Mesodermal cell (in vitro differentiated cells): ENCODE measurements at regions not wholly inside any gene's neighbourhood (a gene's known extent, or its start where the extent isn't known, plus 50 kb on each side); places are given as distances from the start of the nearest gene placed in this dataset.
A peak's percentile ranks its signal among the peaks of the same experiment; 100 is the strongest.

Experiments used
- H3K27ac ChIP-seq: 2 replicates; pipeline ENCODE4 v1.7.0; 2013; ENCODE audit warnings: mild to moderate bottlenecking, low read depth, low read length, moderate library complexity; ENCODE audit not compliant: severe bottlenecking
- H3K36me3 ChIP-seq: 2 replicates; pipeline ENCODE4 v1.7.1; 2013; ENCODE audit warnings: mild to moderate bottlenecking, low read length, moderate library complexity; ENCODE audit not compliant: control insufficient read depth, insufficient read depth
- H3K4me1 ChIP-seq: one replicate; pipeline ENCODE4 v1.7.1; 2013; ENCODE audit warnings: mild to moderate bottlenecking, low read length; ENCODE audit not compliant: insufficient read depth, control insufficient read depth, poor library complexity, severe bottlenecking
- H3K4me3 ChIP-seq: 2 replicates; pipeline ENCODE4 v1.7.0; 2013; ENCODE audit warnings: low read length, control low read depth, mild to moderate bottlenecking; ENCODE audit not compliant: insufficient read depth, poor library complexity, severe bottlenecking; ENCODE audit errors: extremely low read depth
- H3K9me3 ChIP-seq: 2 replicates; pipeline ENCODE4 v1.7.1; 2013; ENCODE audit warnings: mild to moderate bottlenecking, low read length, moderate library complexity; ENCODE audit not compliant: control insufficient read depth
- WGBS, 2 experiments: methylation state at CpG; one replicate each; pipeline ENCODE4 v1.1.5; 2013; ENCODE audit warnings: missing lambda C conversion rate in 2 of 2; ENCODE audit not compliant: insufficient coverage in 2 of 2; 5-methylcytosine and 5-hydroxymethylcytosine counted together

- no peak overlapping the region for H3K27ac ChIP-seq
- H3K4me3 ChIP-seq: no peak overlapping the region
- H3K36me3 ChIP-seq: no peaks in the 10 kb centered on the region
- H3K4me1 ChIP-seq: no peaks in the 10 kb centered on the region
- WGBS, 2 experiments: 92 to 97% methylated on average over 9 to 17 of the region's 17 CpGs
- H3K9me3 ChIP-seq: no peaks in the 10 kb centered on the region
Measured at GRCh38 chr11:106176817-106177216, 99.4 kb downstream of the AASDHPPT start.

- WGBS, 2 experiments: 88 to 100% methylated on average over 3 to 4 of the region's 6 CpGs
- H3K27ac ChIP-seq: no peak overlapping the region
Measured at GRCh38 chr11:106177311-106177710, 99.8 kb downstream of the AASDHPPT start.

GRCh38 chr11:106178361-106178760, 100.9 kb downstream of the AASDHPPT start:
- no peaks in the 10 kb centered on the region for H3K36me3 ChIP-seq
- WGBS, 2 experiments: 78 to 90% methylated on average over 1 of the region's 1 CpG
- no peaks in the 10 kb centered on the region for H3K9me3 ChIP-seq
- no peaks in the 10 kb centered on the region for H3K4me1 ChIP-seq
- H3K4me3 ChIP-seq: no peak overlapping the region
- no peak overlapping the region for H3K27ac ChIP-seq

More at GRCh38 chr11:106177311-106177710, 99.8 kb downstream of the AASDHPPT start:
- Histone ChIP-seq H3K36me3 (no peaks in the 10 kb centered on the region), H3K4me1 (no peaks in the 10 kb centered on the region), H3K4me3 (no peak overlapping the region), H3K9me3 (no peaks in the 10 kb centered on the region)

GRCh38 chr11:106179048-106179447, 101.6 kb downstream of the AASDHPPT start:
- no peaks in the 10 kb centered on the region for H3K36me3 ChIP-seq
- no CpG with 5 or more reads among the region's 1 CpG for WGBS, 2 experiments
- H3K27ac ChIP-seq: no peak overlapping the region
- no peaks in the 10 kb centered on the region for H3K9me3 ChIP-seq
- H3K4me1 ChIP-seq: no peaks in the 10 kb centered on the region
- no peak overlapping the region for H3K4me3 ChIP-seq

GRCh38 chr11:106186630-106187029, 109.2 kb downstream of the AASDHPPT start:
- H3K4me3 ChIP-seq: no peak overlapping the region
- peaks cover 9% of the 10 kb centered on the region for H3K9me3 ChIP-seq
- WGBS, 2 experiments: 67% methylated on average over 1 of the region's 2 CpGs; no CpG with 5 or more reads in 1 of the 2 experiments
- no peak overlapping the region for H3K27ac ChIP-seq
- H3K36me3 ChIP-seq: no peaks in the 10 kb centered on the region
- H3K4me1 ChIP-seq: no peaks in the 10 kb centered on the region

GRCh38 chr11:106187860-106188456, 110.5 kb downstream of the AASDHPPT start:
- Histone ChIP-seq H3K9me3 (peaks cover 9% of the 10 kb centered on the region), H3K36me3 (no peaks in the 10 kb centered on the region), H3K27ac (no peak overlapping the region), H3K4me1 (no peaks in the 10 kb centered on the region), H3K4me3 (no peak overlapping the region)
- WGBS, 2 experiments: no CpG with 5 or more reads among the region's 2 CpGs

- no peaks in the 10 kb centered on the region for H3K4me1 ChIP-seq
- 89 to 100% methylated on average over 2 of the region's 2 CpGs for WGBS, 2 experiments
- no peaks in the 10 kb centered on the region for H3K36me3 ChIP-seq
- no peaks in the 10 kb centered on the region for H3K9me3 ChIP-seq
- no peak overlapping the region for H3K4me3 ChIP-seq
- no peak overlapping the region for H3K27ac ChIP-seq
Measured at GRCh38 chr11:106193956-106194355, 116.5 kb downstream of the AASDHPPT start.

GRCh38 chr11:106197438-106197837, 120.0 kb downstream of the AASDHPPT start:
- no peak overlapping the region for H3K4me3 ChIP-seq
- peaks cover 6% of the 10 kb centered on the region for H3K4me1 ChIP-seq
- H3K36me3 ChIP-seq: no peaks in the 10 kb centered on the region
- no peaks in the 10 kb centered on the region for H3K9me3 ChIP-seq
- H3K27ac ChIP-seq: no peak overlapping the region

- H3K27ac ChIP-seq: peak overlapping the region; percentile 72
Measured at GRCh38 chr11:106202935-106203620, 125.6 kb downstream of the AASDHPPT start.

GRCh38 chr11:106208760-106209159, 131.3 kb downstream of the AASDHPPT start:
- WGBS, 2 experiments: 92 to 93% methylated on average over 5 to 6 of the region's 6 CpGs
- Histone ChIP-seq H3K9me3 (no peaks in the 10 kb centered on the region), H3K4me3 (no peak overlapping the region), H3K4me1 (no peaks in the 10 kb centered on the region), H3K36me3 (no peaks in the 10 kb centered on the region), H3K27ac (no peak overlapping the region)

More at GRCh38 chr11:106202935-106203620, 125.6 kb downstream of the AASDHPPT start:
- Histone ChIP-seq H3K4me3 (no peak overlapping the region), H3K4me1 (peaks cover 10% of the 10 kb centered on the region), H3K36me3 (no peaks in the 10 kb centered on the region), H3K9me3 (no peaks in the 10 kb centered on the region)
- WGBS, 2 experiments: 80 to 100% methylated on average over 1 of the region's 1 CpG

- Histone ChIP-seq H3K27ac (no peak overlapping the region), H3K36me3 (no peaks in the 10 kb centered on the region), H3K4me3 (no peak overlapping the region), H3K9me3 (no peaks in the 10 kb centered on the region), H3K4me1 (no peaks in the 10 kb centered on the region)
- WGBS, 2 experiments: 94 to 100% methylated on average over 2 of the region's 2 CpGs
Measured at GRCh38 chr11:106212081-106212480, 134.6 kb downstream of the AASDHPPT start.
